SHP77 (cell line): ENCODE measurements at regions not wholly inside any gene's neighbourhood (a gene's known extent, or its start where the extent isn't known, plus 50 kb on each side); places are given as distances from the start of the nearest gene placed in this dataset.
"Not testable (repeated sequence)": the region's sequence is repeated elsewhere in the genome, so short reads cannot be mapped to it uniquely, and the experiment has no call there.

Experiments used
- DNase-seq, 2 experiments: peaks; one replicate each; lab custom pipeline; 2025; lab: John Stamatoyannopoulos, UW

DNA sequence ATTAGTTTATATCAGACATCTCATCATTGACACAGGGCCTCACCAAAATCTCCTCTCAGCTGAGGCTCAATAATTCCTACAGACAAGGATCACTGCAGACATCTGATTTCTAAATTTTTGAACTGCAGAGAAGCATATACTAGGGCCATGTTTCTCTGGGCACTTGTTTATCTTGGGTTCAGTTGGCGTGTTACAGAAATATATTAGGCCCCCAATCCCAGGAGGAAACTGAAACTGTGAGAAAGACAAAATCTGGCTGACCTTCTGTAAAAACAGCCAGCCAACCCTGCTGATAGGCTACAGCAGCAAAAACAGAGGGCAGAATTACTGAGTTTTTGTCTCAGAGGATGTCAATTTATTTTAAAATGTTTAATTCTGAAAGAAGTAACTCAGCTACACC lies 634.6 kb downstream of the ETNK1 start:
- DNase-seq: no peak

DNA sequence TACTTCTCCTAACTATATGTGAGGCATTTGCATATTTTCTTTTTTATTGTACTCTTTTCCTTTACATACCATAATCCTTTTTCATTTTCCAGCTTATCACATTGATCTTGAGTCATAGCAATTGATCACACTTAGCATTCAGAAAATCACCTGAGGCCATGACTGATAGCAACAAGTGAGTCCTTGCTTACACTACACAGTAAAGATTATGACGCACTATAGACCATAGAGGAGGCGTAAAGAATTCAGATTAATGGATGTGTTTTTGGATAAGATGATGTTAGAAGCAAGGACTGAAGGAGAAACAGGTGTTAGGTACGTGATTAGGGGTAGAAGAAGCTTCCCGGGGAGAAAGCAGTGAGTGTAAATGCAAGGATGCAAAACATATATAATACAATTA lies 637.7 kb downstream of the ETNK1 start:
- DNase-seq: no peak

DNA sequence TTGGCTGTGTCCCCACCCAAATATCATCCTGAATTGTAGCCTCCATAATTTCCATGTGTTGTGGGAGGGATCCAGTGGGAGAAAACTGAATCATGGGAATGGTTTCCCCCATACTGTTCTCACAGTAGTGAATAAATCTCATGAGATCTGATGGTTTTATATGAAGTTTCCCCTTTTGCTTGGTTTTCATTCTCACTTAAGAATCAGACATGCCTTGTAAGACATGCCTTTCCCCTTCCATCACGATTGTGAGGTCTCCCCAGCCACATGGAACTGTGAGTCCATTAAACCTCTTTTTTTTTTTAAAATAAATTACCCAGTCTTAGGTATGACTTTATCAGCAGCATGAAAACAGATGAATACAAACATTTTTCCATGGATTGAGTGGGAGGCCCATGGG lies 652.9 kb downstream of the ETNK1 start:
- no peak for DNase-seq

- DNase-seq: no peak
Measured at GRCh38 chr12:23281295-23281694, 656.3 kb downstream of the ETNK1 start.

DNA sequence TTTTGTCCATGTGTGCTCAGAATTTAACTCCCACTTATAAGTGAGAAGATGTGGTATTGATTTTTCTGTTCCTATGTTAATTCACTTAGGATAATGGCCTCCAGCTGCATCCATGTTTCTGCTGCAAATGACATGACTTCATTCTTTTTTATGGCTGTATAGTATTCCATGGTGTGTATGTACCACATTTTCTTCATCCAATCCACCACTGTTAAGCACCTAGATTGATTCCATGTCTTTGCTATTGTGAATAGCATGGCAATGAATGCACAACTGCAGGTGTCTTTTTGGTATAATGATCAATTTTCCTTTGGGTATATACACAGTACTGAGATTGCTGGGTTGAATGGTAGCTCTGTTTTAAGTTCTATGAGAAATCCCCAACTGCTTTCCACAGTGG lies 657.7 kb downstream of the ETNK1 start:
- no peak for DNase-seq

- DNase-seq: not testable (repeated sequence)
Measured at GRCh38 chr12:23285764-23286530, 661.0 kb downstream of the ETNK1 start.

DNA sequence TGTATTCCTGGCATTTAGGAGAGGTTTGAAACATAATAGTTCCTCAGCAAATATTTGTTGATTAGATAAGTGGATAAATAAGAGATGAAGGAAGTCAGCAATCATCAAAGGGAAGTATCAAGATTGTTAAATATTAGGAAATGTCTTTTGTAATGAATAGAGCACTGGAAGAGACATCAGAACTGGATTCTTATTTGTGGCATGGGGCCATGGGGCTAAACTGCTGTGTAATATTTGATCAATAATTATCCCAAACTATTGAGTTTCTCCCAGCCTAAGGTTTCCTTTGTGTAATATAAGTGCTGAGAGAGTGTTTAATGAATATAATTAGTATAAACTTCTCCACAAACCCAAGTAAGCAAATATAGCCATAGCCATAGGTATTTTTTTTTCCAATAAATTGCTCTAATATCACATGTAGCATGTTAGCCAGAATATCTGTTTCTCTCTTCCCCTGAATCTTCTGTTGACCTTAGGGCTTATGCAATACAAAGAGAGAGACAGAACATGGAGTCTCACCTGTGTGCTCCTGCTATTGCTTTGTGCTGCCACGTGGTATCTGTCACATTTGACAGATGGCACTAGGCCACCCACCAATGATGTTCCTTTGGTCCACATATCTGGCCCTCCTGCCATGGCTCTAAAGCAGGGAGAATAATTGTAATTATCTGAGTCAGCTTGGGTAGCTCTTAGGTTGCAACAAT lies 658.7 kb downstream of the SOX5 start:
- DNase-seq: no peak

DNA sequence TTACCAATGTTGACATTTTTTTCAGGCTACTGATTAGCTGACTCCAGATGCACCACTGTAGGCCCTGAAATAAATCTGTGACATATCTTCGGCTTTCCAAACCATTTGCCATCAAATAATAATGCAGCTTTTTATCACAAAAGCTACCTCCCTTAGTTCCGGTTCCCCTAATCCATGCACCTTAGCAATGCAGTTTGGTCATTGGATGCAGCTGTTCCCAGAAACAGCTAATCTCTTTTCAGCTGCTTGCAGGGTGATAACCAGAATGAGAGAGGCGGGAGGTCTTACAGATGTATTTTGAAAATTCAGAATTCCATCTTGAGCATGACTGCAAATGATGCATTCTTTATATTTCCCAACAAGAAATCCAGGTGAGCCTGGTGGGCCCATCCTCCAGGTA lies 646.2 kb downstream of the SOX5 start:
- no peak for DNase-seq

DNA sequence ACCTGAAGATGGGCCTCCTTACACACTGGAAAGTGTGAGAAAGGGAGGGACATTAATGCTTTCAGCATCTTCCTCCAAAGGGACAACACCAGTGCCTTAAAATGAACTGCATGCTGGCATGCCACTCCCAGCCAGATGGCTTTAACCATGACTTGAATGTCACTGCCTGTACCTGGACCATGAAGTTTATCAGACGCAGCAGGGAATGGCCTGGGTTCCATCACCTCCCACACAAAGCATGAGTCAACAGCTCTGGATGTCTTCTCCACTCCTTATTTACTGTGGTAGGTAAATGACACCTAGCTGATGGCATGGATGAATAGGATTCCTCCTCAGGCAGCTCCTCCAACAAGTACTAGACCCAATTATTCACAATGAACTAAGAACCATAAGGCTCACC lies 645.6 kb downstream of the SOX5 start:
- no peak for DNase-seq

- DNase-seq: no peak
Measured at GRCh38 chr12:23333938-23334337, 615.5 kb downstream of the SOX5 start.

- DNase-seq: no peak
Measured at GRCh38 chr12:23335593-23335992, 613.9 kb downstream of the SOX5 start.

GRCh38 chr12:23337213-23337612 lies 612.3 kb downstream of the SOX5 start:
- no peak for DNase-seq

DNA sequence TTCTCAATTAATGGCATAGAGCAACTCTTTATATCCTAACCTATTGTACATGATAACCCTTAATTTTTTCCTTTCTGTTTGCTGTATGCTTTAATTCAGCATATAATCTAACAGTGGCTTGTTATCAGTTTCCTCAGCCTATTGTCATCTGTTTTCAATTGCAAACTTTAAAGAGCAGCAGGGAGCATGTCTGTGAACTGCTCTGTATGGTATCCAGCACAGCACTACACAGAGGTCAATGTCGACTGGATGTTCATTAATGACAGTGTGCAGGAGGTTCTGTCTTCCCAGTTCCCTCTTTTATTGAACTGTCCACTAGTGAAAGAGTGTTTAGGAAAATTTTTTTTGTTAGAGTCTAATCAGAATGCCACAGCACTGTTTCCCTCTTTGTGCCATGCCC lies 609.1 kb downstream of the SOX5 start:
- DNase-seq: no peak

- DNase-seq: no peak
Measured at GRCh38 chr12:23342407-23342806, 607.1 kb downstream of the SOX5 start.

GRCh38 chr12:23349564-23349963 lies 599.9 kb downstream of the SOX5 start:
- no peak for DNase-seq

GRCh38 chr12:23350808-23351207 lies 598.7 kb downstream of the SOX5 start:
- DNase-seq: no peak

GRCh38 chr12:23352670-23353069 lies 596.8 kb downstream of the SOX5 start:
- no peak for DNase-seq

- no peak for DNase-seq
Measured at GRCh38 chr12:23354800-23355199, 594.7 kb downstream of the SOX5 start.

GRCh38 chr12:23356440-23356839 lies 593.0 kb downstream of the SOX5 start:
- DNase-seq: no peak

- DNase-seq: no peak
Measured at GRCh38 chr12:23356927-23357708, 592.4 kb downstream of the SOX5 start.

DNA sequence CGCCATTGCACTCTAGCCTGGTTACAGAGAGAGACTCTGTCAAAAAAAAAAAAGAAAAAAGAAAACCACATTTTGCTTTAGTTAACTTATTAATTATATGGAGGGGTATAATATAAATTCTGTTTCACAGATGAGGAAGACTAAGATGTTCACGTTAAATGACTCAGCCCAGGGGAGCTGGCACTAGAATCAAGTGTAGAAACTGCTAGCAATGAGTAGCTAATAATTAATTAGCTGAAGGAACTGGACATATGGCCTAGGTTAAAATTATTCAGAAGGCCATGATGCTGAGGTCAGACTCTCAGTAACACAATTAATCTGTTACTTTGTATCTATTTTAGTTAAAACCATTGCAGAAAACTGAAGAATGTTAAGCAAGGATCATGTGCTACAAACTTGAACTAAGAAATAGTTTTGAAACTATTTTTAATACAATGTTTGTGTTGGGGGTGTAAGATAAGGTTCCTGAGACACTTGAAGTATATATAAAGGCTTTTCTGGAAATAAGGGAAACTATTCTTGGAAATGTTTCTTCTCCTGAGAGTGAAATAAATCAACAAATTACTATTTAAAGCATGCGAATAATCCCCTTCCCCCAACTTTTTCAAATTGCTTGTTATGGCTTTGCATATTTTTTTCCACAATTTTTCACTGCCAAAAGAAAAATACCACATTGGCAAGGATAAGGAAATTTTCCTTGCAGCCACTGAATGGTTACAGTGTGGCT lies 589.3 kb downstream of the SOX5 start:
- no peak for DNase-seq

- no peak for DNase-seq
Measured at GRCh38 chr12:23361971-23362370, 587.5 kb downstream of the SOX5 start.
